DND-41 (cell line): ENCODE measurements at regions not wholly inside any gene's neighbourhood (a gene's known extent, or its start where the extent isn't known, plus 50 kb on each side); places are given as distances from the start of the nearest gene placed in this dataset.

Experiments
- EZH2 ChIP-seq: IDR thresholded peaks from 3 replicates; pipeline ENCODE4 v1.6.1; 2012; ENCODE audit warnings: borderline replicate concordance, low read depth, mild to moderate bottlenecking, moderate library complexity, low read length, inconsistent platforms; ENCODE audit not compliant: severe bottlenecking
- TF ChIP-seq, protein P1 (sequence below): IDR thresholded peaks from 2 replicates; pipeline ENCODE4 v1.5.1; 2012; ENCODE audit warnings: borderline replicate concordance, low read length, moderate library complexity, mild to moderate bottlenecking; ENCODE audit not compliant: poor library complexity, severe bottlenecking; ENCODE audit errors: extremely low read depth

DNA sequence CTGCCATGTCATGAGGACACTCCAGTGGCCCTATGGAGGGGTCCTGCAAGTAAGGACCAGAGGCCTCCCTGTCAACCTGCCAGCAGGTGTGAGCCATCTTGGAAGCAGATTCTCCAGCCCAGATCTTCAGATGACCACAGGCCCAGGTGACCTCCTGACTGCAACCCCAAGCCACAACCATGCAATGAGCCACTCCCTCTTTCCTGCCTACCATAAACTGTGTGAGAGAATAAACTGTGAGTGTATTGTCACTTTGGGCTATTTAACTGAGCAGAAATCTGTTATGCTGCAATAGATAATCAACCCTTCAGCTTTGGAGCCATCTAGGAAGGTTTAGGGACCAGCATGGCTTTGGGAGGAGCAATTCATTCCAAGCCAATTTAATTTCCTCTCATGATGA lies 367.9 kb downstream of the SHQ1 start:
- TF ChIP-seq, protein P1, sequence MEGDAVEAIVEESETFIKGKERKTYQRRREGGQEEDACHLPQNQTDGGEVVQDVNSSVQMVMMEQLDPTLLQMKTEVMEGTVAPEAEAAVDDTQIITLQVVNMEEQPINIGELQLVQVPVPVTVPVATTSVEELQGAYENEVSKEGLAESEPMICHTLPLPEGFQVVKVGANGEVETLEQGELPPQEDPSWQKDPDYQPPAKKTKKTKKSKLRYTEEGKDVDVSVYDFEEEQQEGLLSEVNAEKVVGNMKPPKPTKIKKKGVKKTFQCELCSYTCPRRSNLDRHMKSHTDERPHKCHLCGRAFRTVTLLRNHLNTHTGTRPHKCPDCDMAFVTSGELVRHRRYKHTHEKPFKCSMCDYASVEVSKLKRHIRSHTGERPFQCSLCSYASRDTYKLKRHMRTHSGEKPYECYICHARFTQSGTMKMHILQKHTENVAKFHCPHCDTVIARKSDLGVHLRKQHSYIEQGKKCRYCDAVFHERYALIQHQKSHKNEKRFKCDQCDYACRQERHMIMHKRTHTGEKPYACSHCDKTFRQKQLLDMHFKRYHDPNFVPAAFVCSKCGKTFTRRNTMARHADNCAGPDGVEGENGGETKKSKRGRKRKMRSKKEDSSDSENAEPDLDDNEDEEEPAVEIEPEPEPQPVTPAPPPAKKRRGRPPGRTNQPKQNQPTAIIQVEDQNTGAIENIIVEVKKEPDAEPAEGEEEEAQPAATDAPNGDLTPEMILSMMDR: no peak
- TF ChIP-seq EZH2: no peak
